AG09309 (cell line): ENCODE measurements at regions not wholly inside any gene's neighbourhood (a gene's known extent, or its start where the extent isn't known, plus 50 kb on each side); places are given as distances from the start of the nearest gene placed in this dataset.

Experiments used
- DNase-seq: peaks from one replicate; pipeline ENCODE4 v3.0.0-alpha.2; 2010; ENCODE audit warnings: low read depth
- H3K4me3 ChIP-seq: 2 replicates; pipeline ENCODE4 v1.5.1; 2011; ENCODE audit warnings: mild to moderate bottlenecking, low read depth, low read length, moderate library complexity; ENCODE audit not compliant: control insufficient read depth
- TF ChIP-seq, protein P1 (sequence below): IDR thresholded peaks from 2 replicates; pipeline ENCODE4 v1.5.1; 2011; ENCODE audit warnings: mild to moderate bottlenecking, low read depth, low read length, inconsistent platforms; ENCODE audit not compliant: insufficient read depth, control insufficient read depth; ENCODE audit errors: missing control alignments

DNA sequence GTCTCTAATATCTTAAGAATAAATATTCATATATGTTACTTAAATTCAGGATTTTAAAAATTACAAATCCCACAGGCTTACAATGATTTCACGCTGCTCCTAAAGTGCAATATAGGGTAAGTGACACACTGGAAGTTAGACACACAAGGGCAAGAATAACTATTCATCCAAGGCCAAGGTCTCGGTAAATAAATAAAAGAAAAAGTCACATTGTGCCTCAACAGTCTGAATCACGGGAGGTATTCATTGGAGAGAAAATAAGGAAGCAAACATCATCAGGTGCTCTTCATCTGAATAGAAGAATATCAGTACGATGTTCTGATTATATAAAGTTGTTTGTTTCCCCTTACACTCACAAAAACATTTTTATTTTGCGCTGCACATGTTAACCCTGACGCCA lies 820.2 kb downstream of the TRIB2 start:
- H3K4me3 ChIP-seq, result no peak overlapping the region
- TF ChIP-seq, protein P1, sequence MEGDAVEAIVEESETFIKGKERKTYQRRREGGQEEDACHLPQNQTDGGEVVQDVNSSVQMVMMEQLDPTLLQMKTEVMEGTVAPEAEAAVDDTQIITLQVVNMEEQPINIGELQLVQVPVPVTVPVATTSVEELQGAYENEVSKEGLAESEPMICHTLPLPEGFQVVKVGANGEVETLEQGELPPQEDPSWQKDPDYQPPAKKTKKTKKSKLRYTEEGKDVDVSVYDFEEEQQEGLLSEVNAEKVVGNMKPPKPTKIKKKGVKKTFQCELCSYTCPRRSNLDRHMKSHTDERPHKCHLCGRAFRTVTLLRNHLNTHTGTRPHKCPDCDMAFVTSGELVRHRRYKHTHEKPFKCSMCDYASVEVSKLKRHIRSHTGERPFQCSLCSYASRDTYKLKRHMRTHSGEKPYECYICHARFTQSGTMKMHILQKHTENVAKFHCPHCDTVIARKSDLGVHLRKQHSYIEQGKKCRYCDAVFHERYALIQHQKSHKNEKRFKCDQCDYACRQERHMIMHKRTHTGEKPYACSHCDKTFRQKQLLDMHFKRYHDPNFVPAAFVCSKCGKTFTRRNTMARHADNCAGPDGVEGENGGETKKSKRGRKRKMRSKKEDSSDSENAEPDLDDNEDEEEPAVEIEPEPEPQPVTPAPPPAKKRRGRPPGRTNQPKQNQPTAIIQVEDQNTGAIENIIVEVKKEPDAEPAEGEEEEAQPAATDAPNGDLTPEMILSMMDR, result no peak

DNA sequence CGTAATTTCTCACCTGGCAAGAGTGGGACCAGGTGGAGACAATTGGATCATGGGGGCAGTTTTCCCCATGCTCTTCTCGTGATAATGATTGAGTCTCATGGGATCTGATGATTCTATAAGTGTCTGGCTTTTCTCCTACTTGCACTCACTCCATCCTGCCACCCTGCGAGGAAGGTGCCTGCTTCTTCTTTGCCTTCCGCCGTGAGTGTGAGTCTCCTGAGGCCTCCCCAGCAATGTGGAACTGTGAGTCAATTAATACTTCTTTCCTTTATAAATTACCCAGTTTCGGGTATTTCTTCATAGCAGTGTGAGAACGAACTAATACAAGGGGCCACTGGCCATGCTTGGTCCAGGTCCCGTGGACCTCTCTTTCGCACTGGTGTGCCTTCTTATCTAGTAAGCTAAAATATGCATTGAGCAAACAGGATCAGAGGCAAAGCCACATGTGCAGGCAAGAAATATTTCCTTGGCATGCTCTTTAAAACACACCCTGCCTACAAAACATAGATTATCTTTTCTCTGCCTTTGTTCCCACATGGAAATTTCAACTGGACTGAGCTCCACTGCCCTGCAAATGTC lies 821.1 kb downstream of the TRIB2 start:
- DNase-seq, result no peak
- TF ChIP-seq, protein P1, result no peak
- no peak overlapping the region for H3K4me3 ChIP-seq

More for the DNA sequence above, 820.2 kb downstream of the TRIB2 start:
- no peak for DNase-seq

DNA sequence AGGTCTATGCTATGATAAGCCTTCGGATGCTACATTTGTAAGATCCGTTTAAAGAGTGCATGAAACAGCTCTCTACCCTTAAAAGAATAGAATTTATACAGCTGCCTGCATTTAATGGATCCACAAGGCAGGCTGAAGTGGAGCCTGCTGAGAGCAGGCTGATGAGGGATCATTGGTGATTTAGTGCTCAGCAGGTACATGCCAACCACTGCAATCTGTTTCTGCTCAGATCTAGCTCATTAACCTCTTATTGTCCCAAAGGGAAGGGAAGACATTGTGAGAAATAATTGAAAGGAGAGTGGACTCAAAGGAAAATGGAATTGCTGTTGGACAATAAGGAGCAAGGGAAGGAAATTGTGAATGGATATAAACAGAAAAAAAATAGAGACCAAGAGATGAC lies 822.6 kb downstream of the TRIB2 start:
- DNase-seq, result no peak
- TF ChIP-seq, protein P1, result no peak
- no peak overlapping the region for H3K4me3 ChIP-seq

DNA sequence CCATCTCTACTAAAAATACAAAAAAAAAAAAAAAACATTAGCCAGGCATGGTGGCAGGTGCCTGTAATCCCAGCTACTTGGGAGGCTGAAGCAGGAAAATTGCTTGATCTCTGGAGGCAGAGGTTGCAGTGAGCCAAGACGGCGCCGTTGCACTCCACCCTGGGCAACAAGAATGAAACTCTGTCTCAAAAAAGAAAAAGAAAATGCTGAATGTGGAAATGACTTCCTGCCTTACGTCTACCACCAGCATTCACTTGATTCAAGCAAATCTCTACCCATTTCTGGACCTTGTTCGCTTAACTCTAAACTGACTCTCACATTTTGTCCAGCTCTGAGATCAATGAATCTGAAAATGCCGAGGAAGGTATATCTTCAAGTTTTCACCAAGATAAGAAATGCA lies 825.3 kb downstream of the TRIB2 start:
- no peak overlapping the region for H3K4me3 ChIP-seq
- DNase-seq, result no peak
- TF ChIP-seq, protein P1, result no peak

DNA sequence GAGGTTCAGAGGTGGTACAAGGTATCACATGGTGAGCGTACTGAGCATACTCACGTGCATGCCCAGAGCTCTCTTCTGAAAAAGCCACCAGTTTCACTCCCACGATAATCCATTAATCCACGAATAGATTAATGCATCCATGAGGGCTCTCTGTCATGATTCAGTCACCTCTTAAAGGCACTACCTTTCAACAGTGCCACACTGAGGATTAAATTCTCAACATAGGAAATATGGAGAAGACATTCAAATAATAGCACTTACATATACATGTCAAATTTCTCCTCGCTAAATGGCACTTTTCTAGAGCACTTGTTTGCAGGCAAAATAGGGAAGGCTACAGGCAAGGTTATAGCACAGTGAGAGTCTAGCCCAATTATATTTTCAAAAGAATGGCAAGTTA lies 825.9 kb downstream of the TRIB2 start:
- H3K4me3 ChIP-seq, result no peak overlapping the region
- DNase-seq, result no peak
- TF ChIP-seq, protein P1, result no peak

DNA sequence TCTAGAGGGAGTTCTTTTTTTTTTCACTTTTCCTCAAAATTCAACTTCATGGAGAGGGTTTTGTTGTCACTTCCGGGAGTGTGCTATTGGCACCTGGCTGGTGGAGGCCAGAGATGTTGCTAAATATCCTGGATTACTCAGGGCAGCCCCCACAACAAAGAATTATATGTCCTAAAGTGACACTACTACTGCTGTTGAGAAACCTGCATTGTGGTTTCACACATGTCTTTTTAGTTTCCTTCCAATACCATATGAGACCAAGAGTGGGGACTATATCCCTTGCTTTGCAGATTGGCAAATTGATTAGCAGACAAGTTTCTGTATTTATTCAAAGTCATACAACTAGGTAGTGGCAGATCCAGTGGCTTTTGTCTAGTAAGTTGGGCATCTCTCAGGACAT lies 826.8 kb downstream of the TRIB2 start:
- DNase-seq, result no peak
- no peak overlapping the region for H3K4me3 ChIP-seq
- TF ChIP-seq, protein P1, result no peak

DNA sequence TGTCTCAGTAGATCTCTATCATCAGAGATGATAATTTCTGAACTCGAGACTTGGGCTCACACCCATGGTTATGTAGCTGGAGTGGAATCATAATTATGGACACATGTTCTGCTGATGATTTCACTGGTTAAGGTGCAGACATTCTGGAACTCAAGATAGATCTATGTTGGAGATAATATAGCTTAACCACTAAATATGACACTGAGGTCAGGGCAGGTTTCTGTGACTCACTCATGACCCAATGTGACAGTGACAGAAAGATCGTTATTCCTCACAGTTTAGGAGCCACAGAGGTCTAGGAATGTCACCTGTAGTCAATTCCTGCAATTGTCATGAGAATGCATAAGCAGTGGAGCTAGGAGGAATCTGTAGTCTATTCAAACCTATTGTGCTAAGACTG lies 828.6 kb downstream of the TRIB2 start:
- no peak for DNase-seq
- H3K4me3 ChIP-seq, result no peak overlapping the region
- TF ChIP-seq, protein P1, result no peak
